NCI-H187 (cell line): ENCODE measurements at regions not wholly inside any gene's neighbourhood (a gene's known extent, or its start where the extent isn't known, plus 50 kb on each side); places are given as distances from the start of the nearest gene placed in this dataset.
"Not testable (repeated sequence)": the region's sequence is repeated elsewhere in the genome, so short reads cannot be mapped to it uniquely, and the experiment has no call there.

Source experiments
- DNase-seq, 2 experiments: peaks; one replicate each; lab custom pipeline; 2025; lab: John Stamatoyannopoulos, UW

DNA sequence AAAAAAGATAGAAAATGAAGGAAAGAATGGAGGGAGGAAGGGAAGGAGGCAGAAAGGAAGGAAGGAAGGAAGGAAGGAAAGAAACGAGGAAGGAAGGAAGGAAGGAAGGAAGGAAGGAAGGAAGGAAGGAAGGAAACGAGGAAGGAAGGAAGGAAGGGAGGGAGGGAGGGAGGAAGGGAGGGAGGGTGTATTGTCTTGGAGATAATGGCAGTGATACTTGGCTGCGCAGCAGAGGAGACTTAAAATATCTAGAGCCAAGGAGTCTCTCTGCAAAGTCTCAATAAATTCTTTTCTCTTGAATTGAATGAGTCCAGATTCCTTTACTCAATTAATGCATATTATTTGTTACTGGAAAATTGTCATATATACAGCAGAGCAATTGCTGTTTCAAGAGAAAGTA, 1059.7 kb downstream of the ZPLD1 start:
- no peak for DNase-seq

- no peak for DNase-seq
Observed at GRCh38 chr3:103495186-103495585, 1060.4 kb downstream of the ZPLD1 start.

DNA sequence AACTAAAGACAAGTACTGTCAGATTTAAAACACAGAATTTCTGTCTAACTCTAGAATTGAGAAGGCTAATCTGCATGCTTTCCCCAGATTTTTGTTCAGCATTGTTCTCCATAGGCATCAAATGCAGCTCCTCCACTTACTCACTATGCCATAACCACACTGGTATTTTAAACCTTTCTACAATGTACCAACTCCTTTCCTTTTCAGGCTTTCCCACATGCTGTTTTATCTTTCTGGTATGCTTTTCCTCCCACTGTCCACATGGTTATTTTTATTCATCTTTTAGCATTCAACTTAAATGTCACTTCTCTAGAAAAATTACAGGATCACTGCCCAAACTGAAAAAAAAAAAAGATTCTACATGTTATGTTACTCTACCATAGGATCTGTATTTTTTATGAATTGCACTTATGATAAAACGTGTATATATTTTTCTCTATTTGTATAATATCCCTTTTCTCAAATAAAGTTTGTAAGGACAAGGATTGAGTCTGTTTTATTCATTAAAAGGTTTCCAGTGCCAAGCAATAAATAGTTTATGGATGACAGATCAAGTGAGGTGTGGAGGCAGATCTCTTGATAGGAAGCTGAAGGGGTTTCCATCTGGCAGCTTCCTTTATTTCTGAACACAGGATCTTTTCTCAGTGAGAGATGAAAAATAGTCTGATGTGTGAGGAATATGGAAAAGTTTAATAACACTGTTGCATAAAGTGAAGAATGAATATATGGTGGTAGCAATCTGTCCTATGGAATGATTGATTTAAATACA, 1064.5 kb downstream of the ZPLD1 start:
- DNase-seq = no peak

- DNase-seq = no peak
Observed at GRCh38 chr3:103499967-103500366, 1065.2 kb downstream of the ZPLD1 start.

DNA sequence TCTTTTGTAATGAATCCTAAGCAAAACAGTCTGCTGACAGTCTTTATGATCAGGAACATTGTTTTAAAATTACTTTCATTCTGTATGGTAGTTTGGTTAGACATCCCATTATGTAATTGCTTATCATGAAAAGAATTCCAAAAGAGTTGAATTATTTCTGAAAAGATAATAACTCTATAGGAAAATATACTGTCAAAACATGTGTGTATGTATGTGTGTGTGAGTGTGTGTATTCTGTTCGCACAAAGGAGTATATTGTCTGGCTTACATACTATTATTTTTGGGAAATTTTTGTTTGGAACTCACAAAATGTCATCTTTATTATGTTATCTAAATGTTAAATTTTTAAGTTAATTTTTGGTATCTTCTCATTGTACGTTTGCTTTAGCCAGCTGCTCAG, 1075.9 kb downstream of the ZPLD1 start:
- DNase-seq = no peak

- DNase-seq = no peak
Observed at GRCh38 chr3:103511891-103512290, 1077.1 kb downstream of the ZPLD1 start.

DNA sequence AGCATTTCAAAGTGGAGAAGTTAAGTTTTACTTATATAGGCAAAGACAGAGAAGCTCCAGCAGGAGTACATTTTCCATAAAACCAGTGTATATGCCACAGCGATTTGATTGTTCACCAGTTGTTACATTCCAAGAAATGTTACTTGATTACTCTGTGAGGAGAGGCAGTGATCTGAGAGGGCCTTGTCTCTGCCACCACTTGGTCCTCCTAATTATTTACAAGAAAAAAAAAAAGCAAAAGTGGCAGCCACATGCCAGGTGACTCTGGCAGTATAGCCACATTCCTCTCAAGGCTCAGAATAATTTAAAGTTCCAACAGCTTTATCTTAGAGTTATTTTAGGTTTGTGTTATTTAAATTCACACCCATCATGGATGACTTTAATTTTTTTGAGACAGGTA, 1077.8 kb downstream of the ZPLD1 start:
- DNase-seq = no peak

- no peak for DNase-seq
Observed at GRCh38 chr3:103513003-103513402, 1078.2 kb downstream of the ZPLD1 start.

DNA sequence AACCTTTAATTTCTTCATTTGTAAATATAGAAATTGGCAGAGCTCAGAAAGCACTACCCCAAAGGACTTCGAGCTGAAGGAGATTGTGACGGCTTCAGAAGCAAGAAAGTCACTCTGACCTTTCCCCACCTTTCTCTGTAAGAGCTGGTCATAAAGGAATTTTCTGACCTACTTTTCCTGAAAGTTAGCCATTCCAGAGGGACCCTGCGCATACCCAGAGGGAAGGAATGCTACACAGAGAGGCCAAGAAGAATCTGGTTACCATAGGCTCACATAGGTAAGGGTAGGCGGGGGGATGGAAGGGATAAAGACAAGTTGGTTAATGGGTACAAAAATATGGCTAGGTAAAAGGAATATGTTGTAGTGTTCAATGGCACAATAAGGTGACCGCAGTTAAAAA, 1080.3 kb downstream of the ZPLD1 start:
- DNase-seq = no peak

DNA sequence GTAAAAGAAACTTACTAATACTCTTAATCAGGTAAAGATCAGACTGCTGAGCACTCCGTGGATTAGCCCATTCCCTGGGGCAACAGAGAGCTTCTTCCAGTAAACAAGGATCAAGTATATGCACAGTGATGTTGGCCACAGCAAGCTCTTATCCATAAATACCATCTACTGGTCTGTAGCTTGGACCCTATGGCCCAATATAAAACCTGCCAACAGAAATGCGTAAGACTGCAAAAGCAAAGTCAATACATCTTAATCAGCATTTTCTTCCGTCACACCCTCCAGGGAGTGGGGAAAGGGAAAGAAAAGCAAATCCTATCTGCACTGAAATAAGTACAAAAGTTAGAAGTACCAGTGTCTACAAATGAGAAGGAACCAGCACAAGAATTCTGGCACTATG, 1082.1 kb downstream of the ZPLD1 start:
- DNase-seq = no peak

- DNase-seq = not testable (repeated sequence)
Observed at GRCh38 chr3:103531327-103531726, 1096.5 kb downstream of the ZPLD1 start.

DNA sequence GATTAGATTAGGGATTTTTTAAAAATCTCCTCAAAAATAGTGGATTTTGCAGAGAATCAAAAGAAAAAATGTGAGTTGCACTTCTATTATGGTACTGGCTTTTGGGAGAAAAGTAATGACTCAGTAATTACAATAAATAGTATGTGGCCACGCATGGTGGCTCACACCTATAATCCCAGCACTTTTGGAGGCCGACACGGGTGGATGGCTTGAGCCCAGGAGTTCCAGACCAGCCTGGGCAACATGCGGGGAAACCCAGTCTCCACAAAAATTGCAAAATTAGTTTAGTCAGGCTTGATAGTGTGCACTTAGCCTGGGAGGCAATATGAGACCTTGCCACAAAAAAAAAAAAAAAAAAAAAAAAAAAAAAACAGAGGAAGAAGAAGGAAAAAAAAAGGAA, 1098.2 kb downstream of the ZPLD1 start:
- DNase-seq = no peak

DNA sequence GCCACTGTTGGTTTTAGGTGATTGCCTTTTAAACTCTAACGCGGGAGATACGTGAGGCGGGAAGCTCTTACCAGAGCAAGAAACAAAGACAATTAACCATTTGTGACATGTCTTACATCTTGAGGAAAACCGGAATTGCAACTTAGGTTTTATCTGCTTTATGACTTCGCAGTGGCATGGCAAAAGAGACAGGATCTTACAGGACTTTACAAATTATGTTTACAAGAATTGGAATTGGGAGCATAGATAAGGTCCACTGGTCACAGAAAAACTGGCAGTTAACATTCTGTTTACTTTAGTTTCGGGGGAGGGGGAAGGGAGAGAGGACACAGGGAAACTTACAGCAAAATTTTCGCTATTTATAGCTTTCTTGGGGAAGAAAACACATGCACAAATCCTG, 1119.6 kb downstream of the ZPLD1 start:
- no peak for DNase-seq

DNA sequence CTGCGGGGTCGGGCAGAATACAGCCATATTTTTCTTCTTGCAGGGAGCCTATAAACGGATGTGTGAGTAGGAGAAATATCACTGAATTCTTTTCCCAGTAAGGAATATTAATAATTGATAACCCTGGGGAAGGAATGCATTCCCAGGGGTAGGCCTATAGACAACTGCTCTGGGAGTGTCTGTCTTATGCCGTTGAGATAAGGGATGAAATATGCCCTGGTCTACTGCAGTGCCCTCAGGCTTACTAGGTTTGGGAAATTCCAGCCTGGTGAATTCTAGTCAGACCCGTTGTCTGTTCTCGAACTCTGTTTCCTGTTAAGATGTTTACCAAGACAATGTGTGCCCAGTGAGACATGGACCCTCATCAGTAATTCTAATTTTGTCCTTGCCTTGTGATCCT, 1129.3 kb downstream of the ZPLD1 start:
- not testable (repeated sequence) for DNase-seq

GRCh38 chr3:103585809-103586208, 1151.0 kb downstream of the ZPLD1 start:
- no peak for DNase-seq

- no peak for DNase-seq
Observed at GRCh38 chr3:103589770-103590169, 1155.0 kb downstream of the ZPLD1 start.

- DNase-seq = no peak
Observed at GRCh38 chr3:103600844-103601243, 1166.0 kb downstream of the ZPLD1 start.

GRCh38 chr3:103601666-103602065, 1166.9 kb downstream of the ZPLD1 start:
- no peak for DNase-seq

DNA sequence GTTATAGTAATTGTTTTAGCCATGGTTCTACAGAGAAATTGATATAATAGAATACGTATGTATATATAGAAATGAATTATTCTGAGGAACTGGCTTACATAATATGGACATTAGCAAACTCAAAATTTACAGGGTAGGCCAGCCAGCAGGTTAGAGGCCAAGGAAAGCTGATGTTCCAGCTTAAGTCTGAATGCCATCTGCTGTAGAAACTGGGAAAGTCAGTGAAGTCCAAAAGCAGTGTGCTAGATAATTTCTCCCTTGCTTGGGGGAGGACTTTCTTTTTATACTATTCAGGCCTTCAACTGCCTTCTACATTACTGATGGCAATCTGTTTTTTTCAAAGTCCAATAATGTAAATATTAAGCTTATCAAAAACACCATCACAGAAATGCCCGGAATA, 1174.7 kb downstream of the ZPLD1 start:
- DNase-seq = no peak

GRCh38 chr3:103613397-103614156, 1178.8 kb downstream of the ZPLD1 start:
- no peak for DNase-seq

DNA sequence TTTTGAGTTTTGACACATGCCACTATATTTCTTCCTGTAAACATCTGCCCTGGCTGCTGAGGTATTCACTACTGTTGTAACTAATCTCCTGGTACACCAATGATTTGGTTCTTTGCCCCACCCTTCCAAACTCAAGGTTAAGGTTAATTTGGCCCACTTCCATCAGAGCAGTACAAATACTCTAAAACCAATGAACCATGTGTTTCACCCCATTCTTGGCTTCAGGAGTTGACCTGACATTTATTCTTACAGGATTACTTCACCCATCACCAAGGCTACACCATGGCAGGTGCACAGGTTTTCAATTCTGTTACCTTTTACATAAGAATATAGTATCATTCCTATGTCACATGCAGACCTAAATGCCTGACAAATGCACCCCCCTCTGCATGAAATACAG, 1179.9 kb downstream of the ZPLD1 start:
- no peak for DNase-seq

- DNase-seq = no peak
Observed at GRCh38 chr3:103617961-103618360, 1183.1 kb downstream of the ZPLD1 start.

DNA sequence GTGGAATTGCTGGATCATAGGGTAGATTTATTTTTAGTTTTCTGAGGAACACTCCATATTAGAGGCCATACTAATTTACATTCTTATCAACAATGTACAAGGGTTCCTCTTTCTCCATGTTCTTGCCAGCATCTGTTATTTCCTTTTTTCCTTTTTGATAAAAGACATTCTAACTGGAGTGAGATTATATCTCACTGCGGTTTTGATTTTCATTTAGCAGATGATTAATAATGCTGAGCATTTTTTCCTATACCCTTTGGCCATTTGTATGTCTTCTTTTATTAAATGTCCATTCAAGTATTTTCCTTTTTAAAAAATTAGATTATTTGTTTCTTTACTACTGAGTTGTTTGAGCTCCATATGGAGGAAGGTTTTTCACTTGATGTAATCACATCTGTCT, 1189.5 kb downstream of the ZPLD1 start:
- DNase-seq = no peak

- no peak for DNase-seq
Observed at GRCh38 chr3:103629391-103629790, 1194.6 kb downstream of the ZPLD1 start.
